ENCODE measurements at regions not wholly inside any gene's neighbourhood (a gene's known extent, or its start where the extent isn't known, plus 50 kb on each side); places are given as distances from the start of the nearest gene placed in this dataset.

DNA sequence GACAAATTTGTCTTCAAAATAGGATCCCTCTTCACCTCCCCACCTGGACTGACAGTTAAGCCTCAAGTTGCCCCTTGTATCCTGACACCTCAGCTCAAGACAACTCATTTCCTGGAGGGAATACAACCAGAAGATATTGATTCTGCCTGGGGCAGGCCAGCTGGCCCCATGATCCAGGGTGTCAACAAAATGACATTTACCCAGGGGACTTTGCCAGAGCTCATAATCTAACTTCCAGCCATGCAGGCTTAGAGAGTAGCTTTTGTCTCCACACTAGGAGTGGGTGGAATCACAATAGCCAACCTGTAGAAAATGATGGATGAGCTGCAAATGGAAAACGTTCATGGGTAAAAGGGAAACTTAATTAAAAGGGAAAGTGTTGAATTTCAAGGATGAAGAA lies 220.1 kb upstream of the DPP10 start:
- no peak for TF ChIP-seq POLR2AphosphoS5 (IDR thresholded peaks at IDR 0.05; ENCODE audit: low read depth, low read length)
- no peak for TF ChIP-seq SIN3A (IDR thresholded peaks at IDR 0.05; ENCODE audit: borderline replicate concordance, insufficient read depth, low read length)
- no peak for TF ChIP-seq FOXP2 (optimal IDR thresholded peaks at IDR 0.05; ENCODE audit: borderline replicate concordance, extremely low read depth, extremely low read length, insufficient read depth)
- TF ChIP-seq, protein P1, sequence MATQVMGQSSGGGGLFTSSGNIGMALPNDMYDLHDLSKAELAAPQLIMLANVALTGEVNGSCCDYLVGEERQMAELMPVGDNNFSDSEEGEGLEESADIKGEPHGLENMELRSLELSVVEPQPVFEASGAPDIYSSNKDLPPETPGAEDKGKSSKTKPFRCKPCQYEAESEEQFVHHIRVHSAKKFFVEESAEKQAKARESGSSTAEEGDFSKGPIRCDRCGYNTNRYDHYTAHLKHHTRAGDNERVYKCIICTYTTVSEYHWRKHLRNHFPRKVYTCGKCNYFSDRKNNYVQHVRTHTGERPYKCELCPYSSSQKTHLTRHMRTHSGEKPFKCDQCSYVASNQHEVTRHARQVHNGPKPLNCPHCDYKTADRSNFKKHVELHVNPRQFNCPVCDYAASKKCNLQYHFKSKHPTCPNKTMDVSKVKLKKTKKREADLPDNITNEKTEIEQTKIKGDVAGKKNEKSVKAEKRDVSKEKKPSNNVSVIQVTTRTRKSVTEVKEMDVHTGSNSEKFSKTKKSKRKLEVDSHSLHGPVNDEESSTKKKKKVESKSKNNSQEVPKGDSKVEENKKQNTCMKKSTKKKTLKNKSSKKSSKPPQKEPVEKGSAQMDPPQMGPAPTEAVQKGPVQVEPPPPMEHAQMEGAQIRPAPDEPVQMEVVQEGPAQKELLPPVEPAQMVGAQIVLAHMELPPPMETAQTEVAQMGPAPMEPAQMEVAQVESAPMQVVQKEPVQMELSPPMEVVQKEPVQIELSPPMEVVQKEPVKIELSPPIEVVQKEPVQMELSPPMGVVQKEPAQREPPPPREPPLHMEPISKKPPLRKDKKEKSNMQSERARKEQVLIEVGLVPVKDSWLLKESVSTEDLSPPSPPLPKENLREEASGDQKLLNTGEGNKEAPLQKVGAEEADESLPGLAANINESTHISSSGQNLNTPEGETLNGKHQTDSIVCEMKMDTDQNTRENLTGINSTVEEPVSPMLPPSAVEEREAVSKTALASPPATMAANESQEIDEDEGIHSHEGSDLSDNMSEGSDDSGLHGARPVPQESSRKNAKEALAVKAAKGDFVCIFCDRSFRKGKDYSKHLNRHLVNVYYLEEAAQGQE (IDR thresholded peaks at IDR 0.05; ENCODE audit: insufficient read depth in 1 of 2, low read depth in 2 of 2, low read length in 2 of 2): no peak
- TF ChIP-seq TAF1 (IDR thresholded peaks at IDR 0.05; ENCODE audit: borderline replicate concordance, insufficient read depth, low read length): no peak

DNA sequence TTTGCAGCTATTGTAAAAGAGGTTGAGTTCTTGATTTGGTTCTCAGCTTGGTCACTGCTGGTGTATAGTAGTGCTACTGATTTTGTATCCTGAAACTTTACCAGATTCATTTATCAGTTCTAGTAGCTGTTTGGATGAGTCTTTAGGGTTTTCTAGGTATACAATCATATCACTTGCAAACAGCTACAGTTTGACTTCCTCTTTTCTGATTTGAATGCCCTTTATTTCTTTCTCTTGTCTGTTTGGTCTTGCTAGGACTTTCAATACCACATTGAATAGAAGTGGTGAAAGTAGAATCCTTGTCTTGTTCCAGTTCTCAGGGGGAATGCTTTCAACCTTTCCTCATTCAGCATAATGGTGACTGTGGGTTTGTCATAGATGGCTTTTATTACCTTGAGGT lies 210.5 kb upstream of the DPP10 start:
- no peak for TF ChIP-seq POLR2AphosphoS5 (IDR thresholded peaks at IDR 0.05; ENCODE audit: low read depth, low read length)
- TF ChIP-seq, protein P1 (IDR thresholded peaks at IDR 0.05; ENCODE audit: insufficient read depth in 1 of 2, low read depth in 2 of 2, low read length in 2 of 2): no peak
- no peak for TF ChIP-seq SIN3A (IDR thresholded peaks at IDR 0.05; ENCODE audit: borderline replicate concordance, insufficient read depth, low read length)
- no peak for TF ChIP-seq FOXP2 (optimal IDR thresholded peaks at IDR 0.05; ENCODE audit: borderline replicate concordance, extremely low read depth, extremely low read length, insufficient read depth)
- TF ChIP-seq TAF1 (IDR thresholded peaks at IDR 0.05; ENCODE audit: borderline replicate concordance, insufficient read depth, low read length): no peak

DNA sequence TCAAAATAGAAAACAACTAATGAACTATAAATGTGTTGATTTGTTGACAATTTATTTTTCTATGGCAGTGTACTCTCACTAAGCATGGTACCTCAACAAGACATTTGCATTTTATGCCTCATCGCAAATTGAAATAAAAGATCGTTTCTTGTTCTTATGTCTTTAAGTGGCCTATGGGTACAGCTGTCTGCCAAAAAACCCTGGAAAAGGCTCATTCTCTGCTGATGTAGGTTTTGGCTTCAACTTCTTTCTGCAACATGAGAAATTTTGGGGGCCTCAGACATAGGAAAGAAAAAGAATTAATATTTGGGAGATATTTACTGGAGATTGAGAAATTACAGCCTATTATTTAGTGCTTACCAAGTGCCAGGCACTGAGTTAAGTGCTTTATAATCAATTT lies 205.1 kb upstream of the DPP10 start:
- TF ChIP-seq SIN3A (IDR thresholded peaks at IDR 0.05; ENCODE audit: borderline replicate concordance, insufficient read depth, low read length): no peak
- TF ChIP-seq, protein P1 (IDR thresholded peaks at IDR 0.05; ENCODE audit: insufficient read depth in 1 of 2, low read depth in 2 of 2, low read length in 2 of 2): no peak
- no peak for TF ChIP-seq FOXP2 (optimal IDR thresholded peaks at IDR 0.05; ENCODE audit: borderline replicate concordance, extremely low read depth, extremely low read length, insufficient read depth)

DNA sequence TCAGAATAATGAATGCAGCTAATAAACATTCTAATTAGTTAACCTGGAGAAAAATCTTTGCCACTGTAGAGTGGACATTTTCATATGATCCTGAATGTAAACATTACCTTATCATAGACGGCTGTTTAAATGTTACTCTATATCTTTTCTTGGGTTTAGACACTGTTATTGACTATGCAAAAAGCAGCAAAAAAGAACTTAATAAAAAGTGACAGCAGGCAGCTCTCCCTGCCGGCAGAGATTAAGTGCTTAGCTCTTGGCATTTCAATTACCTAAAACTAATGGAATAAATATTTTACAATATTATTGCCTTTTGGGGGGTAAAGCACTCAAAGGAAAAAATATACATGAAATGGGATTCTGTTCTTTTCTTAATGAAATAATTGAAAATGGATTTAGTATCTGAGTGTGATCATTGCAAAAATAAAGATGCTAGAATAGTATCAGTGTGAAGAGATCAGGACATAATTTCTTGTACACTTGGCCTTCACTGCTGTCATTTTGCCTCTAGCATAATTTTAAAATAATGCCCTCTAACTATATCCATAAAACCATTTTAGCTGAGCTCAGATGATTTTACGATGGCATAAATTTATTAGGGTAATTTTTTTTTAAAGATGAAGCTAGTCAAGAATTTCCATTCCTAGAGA lies 203.4 kb upstream of the DPP10 start:
- no peak for TF ChIP-seq FOXP2 (optimal IDR thresholded peaks at IDR 0.05; ENCODE audit: borderline replicate concordance, extremely low read depth, extremely low read length, insufficient read depth)
- no peak for TF ChIP-seq TAF1 (IDR thresholded peaks at IDR 0.05; ENCODE audit: borderline replicate concordance, insufficient read depth, low read length)
- TF ChIP-seq SIN3A (IDR thresholded peaks at IDR 0.05; ENCODE audit: borderline replicate concordance, insufficient read depth, low read length): no peak
- TF ChIP-seq, protein P1 (IDR thresholded peaks at IDR 0.05; ENCODE audit: insufficient read depth in 1 of 2, low read depth in 2 of 2, low read length in 2 of 2): no peak
- TF ChIP-seq POLR2AphosphoS5 (IDR thresholded peaks at IDR 0.05; ENCODE audit: low read depth, low read length): no peak

DNA sequence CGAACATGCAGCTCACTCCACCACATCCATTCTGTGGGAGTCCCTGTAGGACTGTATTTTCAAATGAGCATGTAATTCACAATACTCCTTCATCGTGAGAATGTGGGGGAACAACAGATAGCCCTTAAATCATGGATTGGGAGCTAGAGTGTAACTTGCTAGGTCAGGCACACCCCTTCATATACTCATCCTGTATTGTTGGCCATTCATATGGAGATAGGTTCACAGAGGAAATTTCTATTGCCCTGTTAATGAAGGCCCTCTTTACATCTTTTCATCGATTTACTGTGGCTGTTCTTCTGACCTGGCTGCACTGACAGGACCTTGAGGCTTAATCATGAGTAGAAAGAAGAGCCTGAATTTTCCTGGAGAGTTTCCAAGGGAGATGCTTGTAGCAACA lies 193.8 kb upstream of the DPP10 start:
- TF ChIP-seq SIN3A (IDR thresholded peaks at IDR 0.05; ENCODE audit: borderline replicate concordance, insufficient read depth, low read length): no peak
